GM23338 (cell line): ENCODE measurements at regions not wholly inside any gene's neighbourhood (a gene's known extent, or its start where the extent isn't known, plus 50 kb on each side); places are given as distances from the start of the nearest gene placed in this dataset.

Experiments
- CREB1 ChIP-seq: fragments of 250-450 bp; sonication (Bioruptor Pico); IDR thresholded peaks from 2 replicates; pipeline ENCODE4 v1.5.0; 2020; ENCODE audit warnings: low read depth, mild to moderate bottlenecking, moderate library complexity
- ETS1 ChIP-seq: IDR thresholded peaks from 2 replicates; pipeline ENCODE4 v1.6.1; 2016; ENCODE audit warnings: antibody characterized with exemption
- EZH2 ChIP-seq: fragments of 200-600 bp; sonication (generic); IDR thresholded peaks from one replicate; pipeline ENCODE4 v1.8.0; 2017; ENCODE audit warnings: antibody characterized with exemption, mild to moderate bottlenecking, low read depth; ENCODE audit not compliant: unreplicated experiment
- EZH2phosphoT487 ChIP-seq: fragments of 200-600 bp; sonication (generic); IDR thresholded peaks from one replicate; pipeline ENCODE4 v1.8.1; 2018; ENCODE audit warnings: antibody characterized with exemption; ENCODE audit not compliant: unreplicated experiment
- JUNB ChIP-seq: IDR thresholded peaks from one replicate; pipeline ENCODE4 v1.6.1; 2016; ENCODE audit warnings: antibody characterized with exemption; ENCODE audit not compliant: unreplicated experiment
- POLR2AphosphoS5 ChIP-seq: IDR thresholded peaks from 2 replicates; pipeline ENCODE4 v1.6.1; 2016; ENCODE audit warnings: antibody characterized with exemption, low read depth
- STAT1 ChIP-seq: IDR thresholded peaks from one replicate; pipeline ENCODE4 v1.6.1; 2016; ENCODE audit warnings: antibody characterized with exemption; ENCODE audit not compliant: unreplicated experiment
- ZNF114 ChIP-seq: fragments of 250-450 bp; sonication (Bioruptor Pico); IDR thresholded peaks from 2 replicates; pipeline ENCODE4 v1.5.0; 2020; ENCODE audit warnings: mild to moderate bottlenecking, moderate library complexity
- ZNF331 ChIP-seq: fragments of 250-450 bp; sonication (Bioruptor Pico); IDR thresholded peaks from 2 replicates; pipeline ENCODE4 v1.5.0; 2020; ENCODE audit warnings: low read depth, mild to moderate bottlenecking, moderate library complexity
- TF ChIP-seq, protein P1 (sequence below), 2 experiments: fragments of 200-600 bp in 1 of 2; sonication (generic) in 1 of 2; conservative IDR thresholded peaks; 2 replicates each; pipeline versions ENCODE4 v1.5.1 to v1.6.1; 2016 to 2017; ENCODE audit warnings: antibody characterized with exemption in 2 of 2, low read depth in 2 of 2, mild to moderate bottlenecking in 2 of 2, moderate library complexity in 1 of 2
- TF ChIP-seq, protein P2 (sequence below): IDR thresholded peaks from one replicate; pipeline ENCODE4 v1.6.1; 2018; ENCODE audit warnings: antibody characterized with exemption; ENCODE audit not compliant: unreplicated experiment

- TF ChIP-seq, protein P1, sequence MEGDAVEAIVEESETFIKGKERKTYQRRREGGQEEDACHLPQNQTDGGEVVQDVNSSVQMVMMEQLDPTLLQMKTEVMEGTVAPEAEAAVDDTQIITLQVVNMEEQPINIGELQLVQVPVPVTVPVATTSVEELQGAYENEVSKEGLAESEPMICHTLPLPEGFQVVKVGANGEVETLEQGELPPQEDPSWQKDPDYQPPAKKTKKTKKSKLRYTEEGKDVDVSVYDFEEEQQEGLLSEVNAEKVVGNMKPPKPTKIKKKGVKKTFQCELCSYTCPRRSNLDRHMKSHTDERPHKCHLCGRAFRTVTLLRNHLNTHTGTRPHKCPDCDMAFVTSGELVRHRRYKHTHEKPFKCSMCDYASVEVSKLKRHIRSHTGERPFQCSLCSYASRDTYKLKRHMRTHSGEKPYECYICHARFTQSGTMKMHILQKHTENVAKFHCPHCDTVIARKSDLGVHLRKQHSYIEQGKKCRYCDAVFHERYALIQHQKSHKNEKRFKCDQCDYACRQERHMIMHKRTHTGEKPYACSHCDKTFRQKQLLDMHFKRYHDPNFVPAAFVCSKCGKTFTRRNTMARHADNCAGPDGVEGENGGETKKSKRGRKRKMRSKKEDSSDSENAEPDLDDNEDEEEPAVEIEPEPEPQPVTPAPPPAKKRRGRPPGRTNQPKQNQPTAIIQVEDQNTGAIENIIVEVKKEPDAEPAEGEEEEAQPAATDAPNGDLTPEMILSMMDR (conservative IDR thresholded peaks at IDR 0.05; ENCODE audit: low read depth in 2 of 2) = no peak
- TF ChIP-seq, protein P2, sequence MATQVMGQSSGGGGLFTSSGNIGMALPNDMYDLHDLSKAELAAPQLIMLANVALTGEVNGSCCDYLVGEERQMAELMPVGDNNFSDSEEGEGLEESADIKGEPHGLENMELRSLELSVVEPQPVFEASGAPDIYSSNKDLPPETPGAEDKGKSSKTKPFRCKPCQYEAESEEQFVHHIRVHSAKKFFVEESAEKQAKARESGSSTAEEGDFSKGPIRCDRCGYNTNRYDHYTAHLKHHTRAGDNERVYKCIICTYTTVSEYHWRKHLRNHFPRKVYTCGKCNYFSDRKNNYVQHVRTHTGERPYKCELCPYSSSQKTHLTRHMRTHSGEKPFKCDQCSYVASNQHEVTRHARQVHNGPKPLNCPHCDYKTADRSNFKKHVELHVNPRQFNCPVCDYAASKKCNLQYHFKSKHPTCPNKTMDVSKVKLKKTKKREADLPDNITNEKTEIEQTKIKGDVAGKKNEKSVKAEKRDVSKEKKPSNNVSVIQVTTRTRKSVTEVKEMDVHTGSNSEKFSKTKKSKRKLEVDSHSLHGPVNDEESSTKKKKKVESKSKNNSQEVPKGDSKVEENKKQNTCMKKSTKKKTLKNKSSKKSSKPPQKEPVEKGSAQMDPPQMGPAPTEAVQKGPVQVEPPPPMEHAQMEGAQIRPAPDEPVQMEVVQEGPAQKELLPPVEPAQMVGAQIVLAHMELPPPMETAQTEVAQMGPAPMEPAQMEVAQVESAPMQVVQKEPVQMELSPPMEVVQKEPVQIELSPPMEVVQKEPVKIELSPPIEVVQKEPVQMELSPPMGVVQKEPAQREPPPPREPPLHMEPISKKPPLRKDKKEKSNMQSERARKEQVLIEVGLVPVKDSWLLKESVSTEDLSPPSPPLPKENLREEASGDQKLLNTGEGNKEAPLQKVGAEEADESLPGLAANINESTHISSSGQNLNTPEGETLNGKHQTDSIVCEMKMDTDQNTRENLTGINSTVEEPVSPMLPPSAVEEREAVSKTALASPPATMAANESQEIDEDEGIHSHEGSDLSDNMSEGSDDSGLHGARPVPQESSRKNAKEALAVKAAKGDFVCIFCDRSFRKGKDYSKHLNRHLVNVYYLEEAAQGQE = no peak
- TF ChIP-seq POLR2AphosphoS5 (no peak), EZH2phosphoT487 (no peak), CREB1 (CRISPR knock-in tag) (no peak), ETS1 (no peak), JUNB (no peak), EZH2 (no peak), STAT1 (no peak), ZNF331 (CRISPR knock-in tag) (no peak), ZNF114 (no peak)
These were observed 201.6 kb downstream of the EDEM1 start for GRCh38 chr3:5389057-5389456.
